HEK293T (cell line): ENCODE measurements at regions not wholly inside any gene's neighbourhood (a gene's known extent, or its start where the extent isn't known, plus 50 kb on each side); places are given as distances from the start of the nearest gene placed in this dataset.

Experiments used
- CTCF ChIA-PET: fragments of 350-600 bp; formaldehyde crosslinking; extraction: SDS; loops from one replicate; lab custom pipeline; 2021; ENCODE audit warnings: antibody characterized with exemption, inconsistent platforms; lab: Yijun Ruan, JAX
- POLR2A ChIA-PET: fragments of 350-600 bp; formaldehyde crosslinking; extraction: SDS; loops from one replicate; lab custom pipeline; 2020; ENCODE audit warnings: antibody characterized with exemption, inconsistent platforms; lab: Yijun Ruan, JAX
- DNase-seq: peaks from one replicate; pipeline ENCODE4 v3.0.0; 2012; ENCODE audit warnings: mixed read lengths; ENCODE audit errors: extremely low spot score
- ARNT ChIP-seq: fragments of 450-650 bp; IDR thresholded peaks from 2 replicates; pipeline ENCODE4 v1.6.1; 2017; ENCODE audit warnings: mild to moderate bottlenecking
- BHLHE40 ChIP-seq: fragments of 450-650 bp; IDR thresholded peaks from 2 replicates; pipeline ENCODE4 v1.6.1; 2016; ENCODE audit warnings: mild to moderate bottlenecking, moderate library complexity, borderline replicate concordance
- CTBP1 ChIP-seq: fragments of 450-650 bp; IDR thresholded peaks from 2 replicates; pipeline ENCODE4 v1.6.1; 2016; ENCODE audit warnings: borderline replicate concordance
- ELF4 ChIP-seq: fragments of 450-650 bp; IDR thresholded peaks from 2 replicates; pipeline ENCODE4 v1.6.1; 2017; ENCODE audit warnings: antibody characterized with exemption
- FOXA1 ChIP-seq: fragments of 450-650 bp; IDR thresholded peaks from 2 replicates; pipeline ENCODE4 v1.6.1; 2016; ENCODE audit warnings: mild to moderate bottlenecking
- FOXK2 ChIP-seq: fragments of 450-650 bp; IDR thresholded peaks from 2 replicates; pipeline ENCODE4 v1.6.1; 2016; ENCODE audit warnings: mild to moderate bottlenecking
- FOXM1 ChIP-seq: fragments of 450-650 bp; IDR thresholded peaks from 2 replicates; pipeline ENCODE4 v1.6.1; 2017; ENCODE audit warnings: mild to moderate bottlenecking, borderline replicate concordance
- HDGF ChIP-seq: fragments of 450-650 bp; IDR thresholded peaks from 2 replicates; pipeline ENCODE4 v1.6.1; 2017; ENCODE audit warnings: antibody characterized with exemption, borderline replicate concordance
- L3MBTL2 ChIP-seq: fragments of 450-650 bp; conservative IDR thresholded peaks from 2 replicates; pipeline ENCODE4 v1.6.1; 2016; ENCODE audit warnings: mild to moderate bottlenecking
- LEF1 ChIP-seq: fragments of 450-650 bp; IDR thresholded peaks from 2 replicates; pipeline ENCODE4 v1.6.1; 2017; ENCODE audit warnings: mild to moderate bottlenecking, borderline replicate concordance
- NFRKB ChIP-seq: fragments of 450-650 bp; IDR thresholded peaks from 2 replicates; pipeline ENCODE4 v1.6.1; 2016; ENCODE audit warnings: mild to moderate bottlenecking, moderate library complexity
- SP1 ChIP-seq: fragments of 450-650 bp; IDR thresholded peaks from 2 replicates; pipeline ENCODE4 v1.6.1; 2017
- SUZ12 ChIP-seq: fragments of 450-650 bp; IDR thresholded peaks from 2 replicates; pipeline ENCODE4 v1.6.1; 2016; ENCODE audit warnings: mild to moderate bottlenecking
- TARDBP ChIP-seq: fragments of 450-650 bp; IDR thresholded peaks from 2 replicates; pipeline ENCODE4 v1.6.1; 2016
- ZNF384 ChIP-seq: fragments of 450-650 bp; IDR thresholded peaks from 2 replicates; pipeline ENCODE4 v1.6.1; 2016
- TF ChIP-seq, protein P1 (sequence below): fragments of 450-650 bp; IDR thresholded peaks from 2 replicates; pipeline ENCODE4 v1.6.1; 2016

DNA sequence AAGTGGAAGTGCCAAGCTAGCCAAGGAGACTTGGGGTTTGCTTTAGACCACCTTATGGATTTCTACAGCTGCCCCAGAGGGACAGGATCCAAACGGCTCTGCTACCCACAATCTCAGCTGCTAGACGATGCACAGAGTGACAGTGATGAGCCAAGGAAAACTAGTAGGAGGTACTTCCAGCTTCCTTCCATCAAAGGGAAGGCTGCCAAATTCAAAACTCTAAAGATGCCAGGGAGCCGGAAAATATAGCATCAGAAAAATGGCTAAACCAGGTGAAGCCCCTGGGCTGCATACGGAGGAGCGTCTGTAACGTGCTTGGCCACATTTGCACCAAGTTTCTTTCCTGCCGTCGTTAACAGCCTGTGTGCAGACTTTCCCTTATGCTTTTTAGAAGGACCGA, 245.5 kb upstream of the ZNF521 start:
- TF ChIP-seq FOXA1 (no peak), L3MBTL2 (no peak), BHLHE40 (no peak), SP1 (no peak), CTBP1 (no peak), SUZ12 (no peak), LEF1 (no peak), HDGF (no peak), ELF4 (no peak), ARNT (no peak), NFRKB (no peak), FOXM1 (no peak), TARDBP (no peak), FOXK2 (no peak)
- TF ChIP-seq, protein P1, sequence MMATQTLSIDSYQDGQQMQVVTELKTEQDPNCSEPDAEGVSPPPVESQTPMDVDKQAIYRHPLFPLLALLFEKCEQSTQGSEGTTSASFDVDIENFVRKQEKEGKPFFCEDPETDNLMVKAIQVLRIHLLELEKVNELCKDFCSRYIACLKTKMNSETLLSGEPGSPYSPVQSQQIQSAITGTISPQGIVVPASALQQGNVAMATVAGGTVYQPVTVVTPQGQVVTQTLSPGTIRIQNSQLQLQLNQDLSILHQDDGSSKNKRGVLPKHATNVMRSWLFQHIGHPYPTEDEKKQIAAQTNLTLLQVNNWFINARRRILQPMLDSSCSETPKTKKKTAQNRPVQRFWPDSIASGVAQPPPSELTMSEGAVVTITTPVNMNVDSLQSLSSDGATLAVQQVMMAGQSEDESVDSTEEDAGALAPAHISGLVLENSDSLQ = no peak
- DNase-seq = no peak
- ChIA-PET POLR2A (no interaction called here), CTCF (no interaction called here)

DNA sequence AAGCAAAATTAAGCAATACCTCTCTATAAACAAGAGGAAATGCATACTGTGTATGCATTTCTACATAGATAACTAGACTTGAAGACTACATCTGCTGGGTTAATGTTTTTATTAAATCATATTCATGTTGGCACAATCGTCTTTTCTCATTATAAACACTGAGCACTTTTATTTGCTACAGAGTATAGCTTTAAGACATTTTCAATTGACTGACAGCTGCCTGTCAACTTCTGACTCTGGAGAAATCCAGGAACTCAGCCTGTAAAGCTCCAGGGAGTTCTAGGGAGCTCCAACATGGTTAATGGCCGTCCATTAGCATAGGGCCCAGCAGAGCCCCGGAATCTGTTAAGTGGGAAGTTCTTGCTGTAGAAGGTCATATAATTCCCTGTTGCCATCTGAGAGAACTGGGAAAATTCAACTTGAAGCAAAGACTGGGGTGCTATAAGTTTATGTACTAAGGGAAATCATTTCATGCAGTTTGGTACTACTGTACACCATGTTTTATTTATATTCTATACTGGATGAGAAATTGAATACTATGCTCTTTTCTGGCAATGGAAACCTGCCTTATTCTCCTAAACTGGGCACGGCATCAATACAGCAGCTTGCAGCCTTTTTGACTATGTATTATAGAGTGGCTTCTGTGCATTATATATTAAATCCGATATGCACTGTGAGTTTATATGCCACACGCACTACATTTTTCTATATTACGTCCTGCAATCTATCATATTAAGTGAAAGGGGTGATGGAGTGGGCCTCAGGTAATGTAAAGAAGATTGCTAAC, 243.5 kb upstream of the ZNF521 start:
- no peak for DNase-seq
- TF ChIP-seq, protein P1 = peak; percentile 59
- no peak for TF ChIP-seq SP1
- ChIA-PET CTCF (interaction anchor here (0.5 kb wide), 1 partner anchor 236 kb away, joined by 5 read pairs; no protein-coding TSS in a partner anchor), POLR2A (no interaction called here)

DNA sequence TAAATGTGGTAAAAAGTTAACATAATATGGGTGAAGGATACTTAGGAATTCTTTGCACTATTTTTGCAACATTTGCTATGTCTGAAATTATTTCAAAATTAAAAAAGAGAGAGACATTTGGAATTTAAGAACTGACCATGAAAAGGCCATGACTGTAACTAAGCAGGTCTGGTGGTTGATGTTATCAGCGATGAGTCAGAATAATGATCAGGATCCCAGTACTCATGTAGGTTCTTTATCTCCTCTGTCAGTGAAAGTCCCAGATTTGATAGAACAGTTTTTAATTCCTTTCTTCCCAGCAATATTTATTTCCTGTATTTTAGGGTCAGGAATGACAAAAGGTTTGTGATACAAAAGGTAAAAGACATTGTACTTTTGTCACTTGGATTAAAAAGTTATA, 242.4 kb upstream of the ZNF521 start:
- TF ChIP-seq TARDBP (no peak), LEF1 (no peak), SUZ12 (no peak), SP1 (no peak)
- DNase-seq = no peak
- POLR2A ChIA-PET = no interaction called here
- CTCF ChIA-PET = no interaction called here

DNA sequence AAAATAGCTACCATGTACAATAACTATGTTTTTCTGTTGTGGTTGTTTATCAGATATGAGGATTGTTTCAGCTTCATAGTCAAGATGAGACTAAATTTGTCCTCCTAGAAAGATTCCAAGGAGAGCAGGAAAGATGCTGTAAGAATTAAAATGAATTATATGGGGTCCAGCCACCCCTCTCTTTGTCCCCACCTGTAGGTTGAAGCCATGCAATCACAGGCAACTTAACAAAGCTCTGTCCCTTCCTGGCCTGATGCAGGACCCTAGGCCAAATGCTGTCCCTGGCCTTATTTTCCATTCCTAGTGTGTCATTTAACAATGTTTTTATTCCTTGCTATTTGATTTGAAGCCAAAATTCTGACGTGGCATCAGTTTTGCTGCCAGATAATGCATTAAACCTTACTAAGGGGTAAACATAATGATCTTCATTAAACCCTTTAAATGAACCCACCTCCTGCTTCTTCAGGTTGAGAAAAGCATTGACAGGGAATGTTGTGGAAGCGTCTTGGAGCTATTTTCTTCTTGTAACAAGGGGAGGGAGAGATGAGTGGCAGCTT, 240.9 kb upstream of the ZNF521 start:
- POLR2A ChIA-PET = no interaction called here
- no peak for TF ChIP-seq BHLHE40
- TF ChIP-seq HDGF = no peak
- TF ChIP-seq L3MBTL2 = no peak
- no peak for TF ChIP-seq ELF4
- TF ChIP-seq NFRKB = no peak
- TF ChIP-seq TARDBP = no peak
- TF ChIP-seq FOXK2 = no peak
- CTCF ChIA-PET = interaction anchor here (0.7 kb wide), 1 partner anchor 36 kb away, joined by 3 read pairs; no protein-coding TSS in a partner anchor
- DNase-seq = no peak

DNA sequence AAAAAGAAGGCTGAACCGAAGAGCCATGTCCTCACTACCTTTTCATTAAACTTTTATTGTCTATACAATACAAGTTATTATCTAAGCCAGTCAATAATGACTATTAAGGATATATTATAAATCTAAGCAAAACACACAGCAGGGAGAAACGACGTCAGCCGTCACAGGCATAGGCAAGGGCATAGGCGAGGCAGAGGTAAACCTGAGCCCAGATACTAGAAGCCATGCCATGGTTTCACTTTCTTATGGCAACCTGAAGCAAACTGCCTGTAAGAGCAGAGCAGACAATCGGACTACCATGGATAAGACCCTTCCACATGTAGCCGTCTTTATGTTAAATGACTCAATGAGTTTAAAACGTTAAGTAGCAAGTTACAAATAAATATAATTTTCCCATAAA, 238.5 kb upstream of the ZNF521 start:
- CTCF ChIA-PET = no interaction called here
- TF ChIP-seq NFRKB (no peak), HDGF (no peak), L3MBTL2 (no peak), LEF1 (no peak), FOXA1 (no peak), ARNT (no peak), BHLHE40 (no peak)
- no peak for DNase-seq
- POLR2A ChIA-PET = no interaction called here

DNA sequence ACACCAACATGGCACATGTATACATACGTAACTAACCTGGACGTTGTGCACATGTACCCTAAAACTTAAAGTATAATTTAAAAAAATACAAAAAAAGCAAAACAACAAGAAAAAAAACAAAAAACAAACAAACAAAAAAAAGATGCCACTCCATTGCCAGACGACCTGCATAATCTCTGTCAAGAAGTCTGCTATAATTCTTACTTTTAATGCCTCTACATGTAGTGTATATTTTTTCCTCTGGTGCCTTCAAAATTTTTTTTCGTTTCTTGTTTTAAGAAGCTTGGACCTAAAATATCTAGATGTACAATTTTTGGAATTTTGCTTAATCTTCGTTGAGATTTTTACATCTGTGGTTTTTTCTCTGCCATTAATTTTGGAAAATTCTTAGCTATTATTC, 235.6 kb upstream of the ZNF521 start:
- POLR2A ChIA-PET = no interaction called here
- no peak for DNase-seq
- TF ChIP-seq ELF4 = no peak
- TF ChIP-seq NFRKB = no peak
- no peak for TF ChIP-seq ZNF384
- no peak for TF ChIP-seq SP1
- TF ChIP-seq L3MBTL2 = no peak
- TF ChIP-seq HDGF = no peak
- CTCF ChIA-PET = no interaction called here

DNA sequence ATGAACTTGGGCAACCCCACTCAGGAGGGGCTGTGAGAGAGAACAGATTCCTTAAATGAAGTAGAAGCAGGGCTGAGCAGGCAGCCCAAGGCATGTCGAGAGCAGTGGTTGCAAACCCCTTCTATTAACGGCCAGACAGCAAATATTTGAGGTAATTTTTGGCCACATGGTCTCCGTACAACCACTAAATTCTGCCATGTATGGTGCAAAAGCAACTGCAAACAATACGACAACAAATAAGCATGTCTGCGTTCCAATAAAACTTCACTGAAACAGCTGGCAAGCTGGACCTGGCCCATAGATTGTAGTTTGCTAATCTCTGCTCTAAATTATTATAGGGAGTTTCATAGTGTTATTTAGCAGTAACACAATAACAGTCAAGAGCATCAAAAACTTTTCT, 217.0 kb upstream of the ZNF521 start:
- TF ChIP-seq HDGF (no peak), L3MBTL2 (no peak), ARNT (no peak), ELF4 (no peak), ZNF384 (no peak), CTBP1 (no peak), FOXA1 (no peak), FOXM1 (no peak), SP1 (no peak), NFRKB (no peak), BHLHE40 (no peak), LEF1 (no peak), FOXK2 (no peak), SUZ12 (no peak), TARDBP (no peak)
- TF ChIP-seq, protein P1 = no peak
- CTCF ChIA-PET = no interaction called here
- POLR2A ChIA-PET = no interaction called here
- no peak for DNase-seq
